Type B pancreatic cell (in vitro differentiated cells): ENCODE measurements at regions not wholly inside any gene's neighbourhood (a gene's known extent, or its start where the extent isn't known, plus 50 kb on each side); places are given as distances from the start of the nearest gene placed in this dataset.
"Not testable (repeated sequence)": the region's sequence is repeated elsewhere in the genome, so short reads cannot be mapped to it uniquely, and the experiment has no call there.

Experiments used
- DNase-seq: peaks from one replicate; pipeline ENCODE4 v3.0.0; 2021; ENCODE audit warnings: mixed read lengths; ENCODE audit not compliant: unreplicated experiment; ENCODE audit errors: extremely low spot score
- H3K27ac Mint-ChIP-seq: 2 replicates; pipeline ENCODE4 v1.8.0; 2021; ENCODE audit warnings: mild to moderate bottlenecking, mixed read lengths
- H3K27me3 Mint-ChIP-seq: 2 replicates; pipeline ENCODE4 v1.8.0; 2021; ENCODE audit warnings: mixed read lengths
- H3K36me3 Mint-ChIP-seq: 2 replicates; pipeline ENCODE4 v1.8.0; 2021; ENCODE audit warnings: mixed read lengths
- H3K4me1 Mint-ChIP-seq: one replicate; pipeline ENCODE4 v1.8.0; 2021; ENCODE audit warnings: mixed read lengths; ENCODE audit not compliant: unreplicated experiment
- H3K4me3 Mint-ChIP-seq: 2 replicates; pipeline ENCODE4 v1.8.0; 2021; ENCODE audit warnings: mild to moderate bottlenecking, mixed read lengths
- H3K9me3 Mint-ChIP-seq: 2 replicates; pipeline ENCODE4 v1.8.0; 2021; ENCODE audit warnings: mixed read lengths
- TF ChIP-seq, protein P1 (sequence below): fragments of 200-600 bp; sonication (generic); conservative IDR thresholded peaks from 2 replicates; pipeline ENCODE4 v1.5.0; 2021; ENCODE audit warnings: antibody characterized with exemption, mild to moderate bottlenecking

DNA sequence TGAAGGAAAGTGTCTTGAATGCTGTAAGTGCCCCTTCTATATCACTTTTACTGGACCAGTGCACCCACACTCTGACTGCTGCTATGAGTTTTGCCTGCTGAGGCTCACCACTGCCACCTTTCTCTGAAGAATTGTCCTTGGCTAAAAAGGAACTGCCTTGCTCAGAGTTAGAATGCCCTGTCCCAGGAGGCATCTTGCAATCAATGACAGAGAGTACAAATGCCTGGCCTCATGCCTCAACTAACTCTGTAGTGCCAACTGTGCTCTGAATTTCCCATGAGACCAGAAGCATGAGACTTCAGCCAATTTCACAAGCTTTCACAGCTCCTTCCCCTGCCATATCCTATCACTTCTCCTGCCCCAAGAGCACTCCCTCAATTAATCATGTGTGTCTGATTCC lies 569.7 kb downstream of the ZNF608 start:
- Mint-ChIP-seq H3K27me3 (no peaks in the 10 kb centered on the region), H3K4me1 (peaks cover 14% of the 10 kb centered on the region), H3K9me3 (peaks cover 15% of the 10 kb centered on the region), H3K27ac (no peak overlapping the region), H3K4me3 (no peak overlapping the region), H3K36me3 (no peaks in the 10 kb centered on the region)
- TF ChIP-seq, protein P1, sequence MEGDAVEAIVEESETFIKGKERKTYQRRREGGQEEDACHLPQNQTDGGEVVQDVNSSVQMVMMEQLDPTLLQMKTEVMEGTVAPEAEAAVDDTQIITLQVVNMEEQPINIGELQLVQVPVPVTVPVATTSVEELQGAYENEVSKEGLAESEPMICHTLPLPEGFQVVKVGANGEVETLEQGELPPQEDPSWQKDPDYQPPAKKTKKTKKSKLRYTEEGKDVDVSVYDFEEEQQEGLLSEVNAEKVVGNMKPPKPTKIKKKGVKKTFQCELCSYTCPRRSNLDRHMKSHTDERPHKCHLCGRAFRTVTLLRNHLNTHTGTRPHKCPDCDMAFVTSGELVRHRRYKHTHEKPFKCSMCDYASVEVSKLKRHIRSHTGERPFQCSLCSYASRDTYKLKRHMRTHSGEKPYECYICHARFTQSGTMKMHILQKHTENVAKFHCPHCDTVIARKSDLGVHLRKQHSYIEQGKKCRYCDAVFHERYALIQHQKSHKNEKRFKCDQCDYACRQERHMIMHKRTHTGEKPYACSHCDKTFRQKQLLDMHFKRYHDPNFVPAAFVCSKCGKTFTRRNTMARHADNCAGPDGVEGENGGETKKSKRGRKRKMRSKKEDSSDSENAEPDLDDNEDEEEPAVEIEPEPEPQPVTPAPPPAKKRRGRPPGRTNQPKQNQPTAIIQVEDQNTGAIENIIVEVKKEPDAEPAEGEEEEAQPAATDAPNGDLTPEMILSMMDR, result no peak
- no peak for DNase-seq

DNA sequence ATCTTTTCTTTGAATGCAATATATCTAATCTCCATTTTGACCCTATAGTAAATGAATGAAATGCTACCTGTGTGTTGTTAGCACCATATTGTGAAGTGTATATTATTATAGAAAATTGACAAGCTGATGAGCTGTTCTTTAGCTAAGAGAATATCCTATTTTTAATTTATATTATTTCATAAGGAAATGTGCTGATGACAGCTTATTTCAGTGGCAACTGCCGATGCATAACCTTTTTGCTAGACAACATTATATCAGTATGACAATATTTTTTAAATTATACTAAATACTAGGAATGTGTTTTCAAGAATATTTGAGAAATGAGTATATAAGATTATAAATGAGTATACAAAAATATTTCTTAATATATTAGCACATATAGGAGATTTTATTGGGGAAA lies 573.1 kb downstream of the ZNF608 start:
- peaks cover 9% of the 10 kb centered on the region for H3K9me3 Mint-ChIP-seq
- H3K4me1 Mint-ChIP-seq, result no peaks in the 10 kb centered on the region
- peaks cover 3% of the 10 kb centered on the region for H3K36me3 Mint-ChIP-seq
- no peak overlapping the region for H3K4me3 Mint-ChIP-seq
- TF ChIP-seq, protein P1, result no peak
- no peak overlapping the region for H3K27ac Mint-ChIP-seq
- no peaks in the 10 kb centered on the region for H3K27me3 Mint-ChIP-seq
- DNase-seq, result no peak

DNA sequence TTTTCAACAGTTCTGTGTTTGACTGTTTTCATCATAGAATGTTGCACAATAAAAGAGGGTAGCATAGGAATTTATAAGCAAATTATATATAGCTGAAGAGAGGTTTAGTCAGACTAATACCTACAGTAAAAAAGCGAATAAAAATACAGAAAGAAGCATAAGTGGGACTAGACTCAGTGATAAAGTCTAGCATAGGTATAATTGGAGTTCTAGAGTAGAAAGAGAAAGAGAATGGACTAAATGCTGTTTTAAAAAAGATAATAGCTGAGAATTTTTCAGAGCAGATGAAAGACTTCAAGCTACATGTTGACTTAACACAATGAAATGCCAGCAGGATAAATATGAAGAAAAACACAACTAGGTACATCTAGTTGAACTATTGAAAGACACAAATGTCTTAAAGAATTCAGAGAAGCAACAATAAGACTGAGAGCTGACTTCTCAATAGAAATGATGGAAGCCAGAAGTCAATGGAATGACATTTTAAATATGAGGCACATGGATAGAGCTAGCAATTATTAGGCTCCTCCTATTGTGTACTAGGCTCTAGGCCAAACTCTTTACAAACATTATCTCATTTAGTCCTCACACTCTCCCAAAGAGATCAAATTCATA lies 573.9 kb downstream of the ZNF608 start:
- no peaks in the 10 kb centered on the region for H3K27me3 Mint-ChIP-seq
- no peak overlapping the region for H3K27ac Mint-ChIP-seq
- TF ChIP-seq, protein P1, result no peak
- H3K9me3 Mint-ChIP-seq, result peaks cover 9% of the 10 kb centered on the region
- peaks cover 3% of the 10 kb centered on the region for H3K36me3 Mint-ChIP-seq
- no peaks in the 10 kb centered on the region for H3K4me1 Mint-ChIP-seq
- no peak overlapping the region for H3K4me3 Mint-ChIP-seq
- no peak for DNase-seq

DNA sequence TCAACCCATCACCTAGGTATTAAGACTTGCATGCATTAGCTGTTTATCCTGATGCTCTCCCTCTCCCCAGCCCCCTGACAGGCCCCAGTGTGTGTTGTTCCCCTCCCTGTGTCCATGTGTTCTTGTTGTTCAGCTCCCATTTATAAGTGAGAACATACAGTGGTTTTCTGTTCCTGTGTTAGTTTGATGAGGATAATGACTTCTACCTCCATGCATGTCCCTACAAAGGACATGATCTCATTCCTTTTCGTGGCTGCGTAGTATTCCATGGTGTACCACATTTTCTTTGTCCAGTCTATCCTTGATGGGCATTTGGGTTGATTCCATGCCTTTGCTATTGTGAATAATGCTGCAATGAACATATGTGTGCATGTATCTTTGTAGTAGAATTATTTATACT lies 578.3 kb downstream of the ZNF608 start:
- not testable (repeated sequence) for H3K36me3 Mint-ChIP-seq, H3K9me3 Mint-ChIP-seq, DNase-seq, H3K27me3 Mint-ChIP-seq, H3K27ac Mint-ChIP-seq, H3K4me1 Mint-ChIP-seq, H3K4me3 Mint-ChIP-seq

DNA sequence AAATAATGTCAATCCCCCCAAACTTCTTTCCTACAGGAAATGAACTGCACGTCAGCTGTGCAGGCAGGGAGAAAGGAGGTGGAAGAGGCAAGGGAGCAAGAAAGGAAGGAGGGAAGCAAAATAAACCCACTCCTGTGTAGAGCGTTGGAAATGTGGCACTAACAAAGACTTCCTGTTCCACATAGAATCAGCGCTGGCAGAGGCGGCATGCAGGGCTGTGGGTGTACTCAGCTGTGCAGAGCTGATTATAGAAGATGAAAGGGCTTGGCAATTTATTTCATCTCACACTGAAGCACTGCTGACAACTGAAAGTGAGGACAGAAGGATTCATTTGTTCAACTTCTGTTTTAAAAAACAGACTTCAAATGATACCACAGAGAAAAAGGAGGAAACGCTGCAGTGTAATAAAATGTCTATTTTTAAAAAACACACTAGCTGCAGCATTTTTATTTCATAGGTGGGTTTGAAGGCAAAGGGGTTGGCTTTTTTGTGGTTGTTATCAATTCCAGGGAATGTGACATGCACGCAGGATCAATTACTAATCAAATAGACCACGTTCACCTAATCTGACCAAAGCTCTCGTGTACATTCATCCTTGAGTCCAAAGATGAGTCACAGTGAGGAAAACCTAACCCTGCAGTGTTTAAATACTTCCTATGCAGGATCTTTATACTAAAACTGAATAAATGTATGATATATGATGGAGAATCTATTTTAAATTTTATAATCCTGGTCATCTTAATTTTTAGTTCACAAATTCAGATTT lies 583.5 kb downstream of the ZNF608 start:
- TF ChIP-seq, protein P1, result no peak
- Mint-ChIP-seq H3K4me3 (peak overlapping the region; percentile 23), H3K4me1 (peaks cover 14% of the 10 kb centered on the region), H3K27me3 (peaks cover 3% of the 10 kb centered on the region), H3K27ac (no peak overlapping the region), H3K36me3 (no peaks in the 10 kb centered on the region), H3K9me3 (no peaks in the 10 kb centered on the region)
- DNase-seq, result no peak

DNA sequence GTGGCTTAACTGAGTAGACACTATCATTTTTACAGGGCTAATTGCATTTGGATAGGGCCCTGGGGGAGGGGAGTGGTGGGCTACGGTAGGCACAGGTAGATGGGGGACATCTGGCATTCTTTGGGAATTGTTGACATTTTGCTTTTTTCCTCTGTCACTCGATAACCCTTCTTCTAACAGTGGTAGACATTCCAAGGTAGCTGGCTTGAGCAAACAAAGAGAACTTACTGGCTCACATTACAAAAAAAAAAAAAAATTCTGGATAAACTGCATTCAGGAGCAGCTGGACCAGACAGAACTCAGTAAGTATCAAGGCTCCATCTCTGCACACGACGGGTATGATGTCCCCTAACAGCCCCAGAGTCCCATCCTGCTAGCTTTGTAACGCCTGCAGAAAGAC lies 585.2 kb downstream of the ZNF608 start:
- no peak overlapping the region for H3K4me3 Mint-ChIP-seq
- H3K36me3 Mint-ChIP-seq, result no peaks in the 10 kb centered on the region
- DNase-seq, result no peak
- H3K27me3 Mint-ChIP-seq, result peaks cover 3% of the 10 kb centered on the region
- no peaks in the 10 kb centered on the region for H3K9me3 Mint-ChIP-seq
- peaks cover 14% of the 10 kb centered on the region for H3K4me1 Mint-ChIP-seq
- TF ChIP-seq, protein P1, result no peak
- no peak overlapping the region for H3K27ac Mint-ChIP-seq
